NB4 (cell line): ENCODE measurements at regions not wholly inside any gene's neighbourhood (a gene's known extent, or its start where the extent isn't known, plus 50 kb on each side); places are given as distances from the start of the nearest gene placed in this dataset.

Experiments used
- DNase-seq: peaks from one replicate; pipeline ENCODE4 v3.0.0; 2010; ENCODE audit warnings: low read depth
- H3K4me3 ChIP-seq: one replicate; pipeline ENCODE4 v1.5.1; 2011; ENCODE audit warnings: mild to moderate bottlenecking, low read depth, low read length, moderate library complexity
- CTCF ChIP-seq: IDR thresholded peaks from one replicate; pipeline ENCODE4 v1.5.1; 2012; ENCODE audit warnings: low read depth, low read length
- MAX ChIP-seq: IDR thresholded peaks from 2 replicates; pipeline ENCODE4 v1.6.1; 2011; ENCODE audit warnings: low read depth, low read length
- MYC ChIP-seq: IDR thresholded peaks from 2 replicates; pipeline ENCODE4 v1.6.1; 2011; ENCODE audit warnings: low read depth, low read length
- POLR2A ChIP-seq: IDR thresholded peaks from 2 replicates; pipeline ENCODE4 v1.6.1; 2011; ENCODE audit warnings: mild to moderate bottlenecking; ENCODE audit not compliant: insufficient read length; ENCODE audit errors: extremely low read depth

- TF ChIP-seq MYC (no peak), MAX (no peak), POLR2A (no peak), CTCF (no peak)
- no peak overlapping the region for H3K4me3 ChIP-seq
- no peak for DNase-seq
These were observed 111.9 kb upstream of the MAP4K3 start for GRCh38 chr2:39549000-39549399.

GRCh38 chr2:39549718-39550464 is 112.8 kb upstream of the MAP4K3 start:
- no peak overlapping the region for H3K4me3 ChIP-seq
- TF ChIP-seq POLR2A (no peak), CTCF (no peak), MYC (no peak), MAX (no peak)

GRCh38 chr2:39550701-39551285 is 113.7 kb upstream of the MAP4K3 start:
- H3K4me3 ChIP-seq = no peak overlapping the region
- no peak for DNase-seq
- TF ChIP-seq MYC = no peak

More at GRCh38 chr2:39549718-39550464, 112.8 kb upstream of the MAP4K3 start:
- DNase-seq = no peak

- no peak overlapping the region for H3K4me3 ChIP-seq
- no peak for DNase-seq
- no peak for TF ChIP-seq POLR2A
- TF ChIP-seq CTCF = no peak
These were observed 106.8 kb upstream of the TMEM178A start for GRCh38 chr2:39558906-39559305.

- H3K4me3 ChIP-seq = no peak overlapping the region
- TF ChIP-seq MAX (no peak), MYC (no peak), CTCF (no peak), POLR2A (no peak)
- DNase-seq = no peak
These were observed 102.1 kb upstream of the TMEM178A start for GRCh38 chr2:39563572-39563971.

- no peak overlapping the region for H3K4me3 ChIP-seq
- TF ChIP-seq CTCF = no peak
- TF ChIP-seq MAX = no peak
- no peak for TF ChIP-seq POLR2A
- no peak for TF ChIP-seq MYC
- DNase-seq = no peak
These were observed 98.2 kb upstream of the TMEM178A start for GRCh38 chr2:39567507-39567906.
